GM19463 (cell line): ENCODE measurements at regions not wholly inside any gene's neighbourhood (a gene's known extent, or its start where the extent isn't known, plus 50 kb on each side); places are given as distances from the start of the nearest gene placed in this dataset.

Experiments used
- ATAC-seq: cut with Tn5 transposase; IDR thresholded peaks from one replicate; pipeline ENCODE4 v1.9.1; 2021; ENCODE audit warnings: mild to moderate bottlenecking, moderate library complexity; ENCODE audit not compliant: unreplicated experiment

DNA sequence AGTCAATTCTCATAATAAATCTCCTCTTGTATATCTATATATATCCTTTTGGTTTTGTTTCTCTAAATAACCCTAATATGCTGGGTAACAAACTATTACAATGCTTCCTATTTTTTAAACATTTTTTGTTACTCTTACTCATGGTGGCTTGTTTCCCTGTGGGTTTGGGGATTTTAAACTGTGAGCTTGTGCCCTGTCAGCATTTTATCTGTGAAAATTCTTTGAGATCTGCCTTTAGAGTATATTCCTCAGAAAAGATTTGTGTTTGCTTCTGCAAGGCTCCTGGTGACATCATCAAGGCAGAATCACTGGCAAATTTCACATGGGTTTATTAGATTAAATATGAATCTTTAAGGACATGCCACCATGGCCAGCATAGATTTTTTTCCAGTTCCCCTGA is 273.6 kb downstream of the LRFN2 start:
- ATAC-seq = no peak

- no peak for ATAC-seq
These were observed 274.8 kb downstream of the LRFN2 start for GRCh38 chr6:40312213-40313015.

DNA sequence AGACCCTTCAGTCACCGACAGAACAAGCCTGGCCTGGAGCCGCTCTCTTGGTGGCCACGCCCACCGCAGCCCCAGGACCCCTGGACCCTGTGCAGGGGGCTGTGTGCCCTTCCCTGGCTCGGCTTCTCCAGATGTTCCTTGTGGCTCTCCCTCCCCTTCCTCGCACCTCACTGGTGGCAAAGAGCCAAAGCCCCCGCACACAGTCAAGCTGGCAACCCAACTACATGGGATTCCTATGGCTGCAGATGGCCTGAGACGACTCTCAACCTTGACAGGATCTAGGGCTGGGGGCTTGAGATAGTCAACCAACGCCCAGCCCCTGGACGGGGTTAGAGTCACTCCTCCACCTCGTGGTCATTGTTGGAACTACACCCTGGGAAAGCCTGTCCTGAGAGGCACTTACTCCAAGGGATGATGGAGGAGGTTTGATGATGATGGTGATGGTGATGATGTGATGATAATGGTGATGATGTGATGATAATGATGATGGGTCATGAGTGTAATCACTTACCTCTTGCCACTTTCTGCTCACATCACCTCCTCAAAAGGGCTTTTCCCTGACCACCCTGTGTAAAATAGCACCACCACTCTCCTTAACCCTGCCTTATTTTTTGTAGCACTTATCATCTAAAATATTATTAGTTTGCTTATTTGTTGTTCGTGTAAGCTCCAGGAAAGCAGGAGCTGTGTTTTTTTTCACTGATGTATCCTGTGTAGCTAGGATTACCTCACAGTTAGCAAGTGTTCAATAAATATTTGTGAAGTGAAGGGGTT is 278.4 kb downstream of the LRFN2 start:
- no peak for ATAC-seq

- ATAC-seq = no peak
These were observed 279.5 kb downstream of the LRFN2 start for GRCh38 chr6:40307712-40308111.

DNA sequence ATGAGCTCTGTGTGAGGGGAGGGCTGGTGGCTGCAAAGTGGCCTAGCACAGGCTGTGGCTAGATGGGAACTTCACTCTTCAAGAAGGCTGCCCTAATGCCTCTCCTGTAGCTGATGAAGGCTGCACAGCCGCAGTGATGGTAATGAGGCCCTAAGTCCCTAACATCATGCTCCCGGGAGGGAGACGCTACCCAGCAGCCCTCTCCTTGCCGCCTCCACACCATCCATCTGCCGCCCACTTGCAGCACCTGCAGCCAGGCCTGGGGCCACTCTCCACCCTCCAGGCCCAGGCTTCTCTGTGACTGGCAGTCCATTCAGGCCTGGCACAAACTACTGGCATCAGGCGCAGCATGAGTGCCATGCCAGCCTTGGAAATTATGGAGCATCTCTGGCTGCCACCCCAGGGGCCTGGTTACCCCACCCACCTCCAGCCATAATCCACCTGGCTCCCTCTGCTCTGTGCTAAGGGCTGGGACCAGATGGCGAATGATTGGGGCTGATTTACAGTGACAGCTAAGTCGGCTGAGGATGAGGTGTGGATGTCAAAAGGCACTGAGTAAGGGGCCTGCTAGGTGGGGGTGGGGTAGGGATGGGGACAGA is 284.2 kb downstream of the LRFN2 start:
- no peak for ATAC-seq

- no peak for ATAC-seq
These were observed 287.5 kb downstream of the LRFN2 start for GRCh38 chr6:40299681-40300080.

DNA sequence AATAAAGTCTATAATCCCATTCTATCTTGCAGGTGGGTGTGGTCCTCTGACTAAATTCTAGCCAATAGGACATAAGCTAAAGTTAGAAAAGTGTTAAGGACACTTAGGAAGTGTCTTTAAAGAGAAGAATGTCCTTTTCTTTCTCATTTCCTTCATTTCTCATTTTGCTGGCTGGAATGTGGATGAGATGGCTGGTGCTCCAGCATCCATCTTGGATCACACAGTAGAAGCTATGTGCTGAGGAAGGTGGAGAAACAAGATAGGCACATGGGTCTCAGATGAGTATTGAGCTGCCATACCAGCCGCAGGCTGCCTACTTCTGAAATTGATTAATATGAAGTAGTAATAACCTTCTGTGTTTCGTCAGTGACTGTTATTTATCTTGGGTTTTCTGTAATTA is 289.0 kb downstream of the LRFN2 start:
- ATAC-seq = no peak

GRCh38 chr6:40295251-40295950 is 291.8 kb downstream of the LRFN2 start:
- ATAC-seq = no peak

GRCh38 chr6:40293460-40294185 is 293.5 kb downstream of the LRFN2 start:
- no peak for ATAC-seq

GRCh38 chr6:40293060-40293459 is 294.1 kb downstream of the LRFN2 start:
- no peak for ATAC-seq

GRCh38 chr6:40290816-40291215 is 296.3 kb downstream of the LRFN2 start:
- ATAC-seq = no peak

GRCh38 chr6:40288919-40289318 is 298.2 kb downstream of the LRFN2 start:
- no peak for ATAC-seq

- no peak for ATAC-seq
These were observed 299.8 kb downstream of the LRFN2 start for GRCh38 chr6:40287296-40287850.

DNA sequence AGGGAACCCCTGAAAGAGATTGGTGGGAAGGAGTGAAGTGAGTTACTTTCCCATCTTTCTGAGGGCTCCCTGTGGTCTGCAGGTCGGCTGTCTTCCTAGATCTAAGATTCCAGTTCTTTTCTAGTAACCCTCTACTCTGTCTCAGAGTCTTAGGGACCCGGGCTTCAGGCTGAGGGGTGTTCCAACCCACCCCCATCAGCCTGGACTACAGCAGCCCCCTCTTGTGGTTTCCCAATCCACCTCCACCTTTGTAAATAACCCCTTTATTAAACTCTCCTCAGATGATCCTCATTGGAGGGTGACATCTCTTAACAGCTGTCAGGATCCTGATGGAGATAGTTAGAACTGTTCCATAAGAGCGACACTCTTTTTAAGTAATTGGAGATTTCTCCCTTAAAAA is 300.4 kb downstream of the LRFN2 start:
- ATAC-seq = no peak

DNA sequence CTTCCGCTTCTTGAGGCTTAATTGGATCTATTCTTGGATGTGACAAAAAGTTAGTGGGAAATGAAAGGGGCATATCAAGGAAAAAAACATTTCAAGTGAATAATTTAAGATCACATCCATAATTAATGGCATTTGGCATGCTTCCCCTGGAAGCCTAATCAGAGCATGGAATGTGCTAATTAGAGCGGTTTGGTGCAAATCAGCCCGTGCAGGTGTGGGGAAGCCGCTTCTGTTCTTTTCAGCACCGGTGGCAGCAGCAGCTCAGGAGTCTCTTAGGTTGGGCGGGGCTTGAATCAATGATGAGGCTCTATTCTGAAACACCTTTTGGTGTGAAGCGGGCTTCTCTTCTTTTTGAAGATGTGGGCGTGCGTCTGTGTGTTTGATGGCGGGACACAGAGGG is 301.2 kb downstream of the LRFN2 start:
- ATAC-seq = no peak

DNA sequence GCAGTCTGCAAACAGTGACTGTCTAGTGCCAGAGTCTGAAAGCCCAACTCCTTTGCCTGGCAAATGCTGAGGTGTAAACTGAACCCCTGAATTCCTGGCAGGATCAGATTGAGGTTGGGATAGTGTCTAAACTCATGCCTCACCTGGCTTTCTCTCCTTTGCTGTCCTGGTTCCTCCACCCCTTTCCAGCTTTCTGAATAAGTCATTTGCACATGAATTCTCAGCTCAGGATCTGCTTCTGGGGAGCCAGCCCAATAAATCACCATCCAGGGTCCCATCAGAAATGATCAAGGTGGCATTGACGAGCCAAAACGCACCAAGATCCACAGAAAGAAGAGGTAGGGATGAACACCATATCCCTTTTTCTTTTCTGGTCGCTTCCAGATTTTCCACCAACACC is 301.6 kb downstream of the LRFN2 start:
- no peak for ATAC-seq

DNA sequence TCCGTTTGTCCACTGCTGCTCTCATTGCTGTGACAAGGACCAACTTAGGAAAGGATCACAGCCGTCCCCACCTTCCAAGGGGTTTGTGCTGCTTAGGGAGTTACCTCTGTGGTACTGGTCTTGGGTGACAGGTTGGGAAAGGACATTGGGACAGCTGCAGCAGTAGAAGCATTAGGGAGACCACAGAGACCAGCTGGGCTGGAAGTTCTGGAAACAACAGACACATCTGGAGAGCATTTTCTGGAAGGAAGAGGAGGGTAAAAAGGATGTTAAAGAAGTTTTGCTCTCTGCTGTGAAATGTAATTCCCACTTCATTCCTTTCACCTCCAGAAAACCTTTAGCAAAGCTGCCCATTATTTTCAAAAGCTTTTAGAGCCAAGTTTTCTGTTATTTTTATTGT is 304.2 kb downstream of the LRFN2 start:
- no peak for ATAC-seq

GRCh38 chr6:40281402-40281801 is 305.8 kb downstream of the LRFN2 start:
- no peak for ATAC-seq

- no peak for ATAC-seq
These were observed 306.9 kb downstream of the LRFN2 start for GRCh38 chr6:40280231-40280630.

DNA sequence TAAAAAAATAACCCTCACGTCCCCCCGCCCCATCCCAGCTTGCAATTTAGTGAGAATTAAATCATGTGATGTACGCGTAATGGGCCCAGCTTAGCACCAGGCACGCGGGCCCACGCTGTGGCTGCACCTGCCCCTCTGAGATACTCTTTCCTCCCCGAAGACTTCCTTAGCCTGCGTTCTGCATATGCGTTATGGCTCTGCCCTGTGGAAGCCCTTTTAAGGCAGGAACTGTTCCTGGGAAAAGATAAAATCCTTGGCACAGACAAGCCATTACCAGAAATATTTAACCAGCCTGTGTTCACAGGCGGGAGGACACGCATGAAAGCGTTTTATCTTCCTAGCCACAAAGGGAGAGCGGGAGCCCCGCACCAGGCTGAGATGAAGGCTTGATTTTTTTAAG is 311.0 kb downstream of the LRFN2 start:
- no peak for ATAC-seq
